Chondrocyte (in vitro differentiated cells): ENCODE measurements at regions not wholly inside any gene's neighbourhood (a gene's known extent, or its start where the extent isn't known, plus 50 kb on each side); places are given as distances from the start of the nearest gene placed in this dataset.

ENCODE experiments used
- DNase-seq: peaks from one replicate; pipeline ENCODE4 v3.0.0; 2021; ENCODE audit warnings: mixed read lengths, low spot score
- H3K27ac Mint-ChIP-seq: one replicate; pipeline ENCODE4 v1.8.0; 2021; ENCODE audit warnings: mild to moderate bottlenecking, moderate library complexity, mixed read lengths; ENCODE audit not compliant: unreplicated experiment
- H3K27me3 Mint-ChIP-seq: 2 replicates; pipeline ENCODE4 v1.8.0; 2021; ENCODE audit warnings: low read depth, mixed read lengths
- H3K36me3 Mint-ChIP-seq: 2 replicates; pipeline ENCODE4 v1.8.0; 2021; ENCODE audit warnings: low read depth, mixed read lengths
- H3K4me1 Mint-ChIP-seq: 2 replicates; pipeline ENCODE4 v1.8.0; 2021; ENCODE audit warnings: low read depth, mild to moderate bottlenecking, mixed read lengths
- H3K4me3 Mint-ChIP-seq: one replicate; pipeline ENCODE4 v1.8.0; 2021; ENCODE audit warnings: mild to moderate bottlenecking, moderate library complexity, mixed read lengths; ENCODE audit not compliant: unreplicated experiment
- H3K9me3 Mint-ChIP-seq: 2 replicates; pipeline ENCODE4 v1.8.0; 2021; ENCODE audit warnings: low read depth, mixed read lengths
- CTCF ChIP-seq: fragments of 200-600 bp; sonication (generic); IDR thresholded peaks from 2 replicates; pipeline ENCODE4 v1.5.0; 2021; ENCODE audit warnings: antibody characterized with exemption, mild to moderate bottlenecking, moderate library complexity

GRCh38 chr6:159642995-159643394 is 50.0 kb downstream of the SOD2 start:
- H3K36me3 Mint-ChIP-seq, result no peaks in the 10 kb centered on the region
- no peak overlapping the region for H3K4me3 Mint-ChIP-seq
- no peak overlapping the region for H3K27ac Mint-ChIP-seq
- TF ChIP-seq CTCF, result no peak
- H3K27me3 Mint-ChIP-seq, result no peaks in the 10 kb centered on the region
- DNase-seq, result no peak
- peaks cover under 1% of the 10 kb centered on the region for H3K9me3 Mint-ChIP-seq
- peaks cover 7% of the 10 kb centered on the region for H3K4me1 Mint-ChIP-seq

- Mint-ChIP-seq H3K4me3 (no peak overlapping the region), H3K27me3 (no peaks in the 10 kb centered on the region), H3K36me3 (no peaks in the 10 kb centered on the region), H3K27ac (no peak overlapping the region), H3K9me3 (peaks cover 3% of the 10 kb centered on the region), H3K4me1 (peaks cover 7% of the 10 kb centered on the region)
- no peak for TF ChIP-seq CTCF
- no peak for DNase-seq
Measured at GRCh38 chr6:159642481-159642880, 50.6 kb downstream of the SOD2 start.

GRCh38 chr6:159640722-159641482 is 52.1 kb downstream of the SOD2 start:
- no peak for DNase-seq
- H3K9me3 Mint-ChIP-seq, result peaks cover 3% of the 10 kb centered on the region
- no peaks in the 10 kb centered on the region for H3K27me3 Mint-ChIP-seq
- no peak for TF ChIP-seq CTCF
- H3K4me3 Mint-ChIP-seq, result no peak overlapping the region
- H3K4me1 Mint-ChIP-seq, result peaks cover 7% of the 10 kb centered on the region
- no peak overlapping the region for H3K27ac Mint-ChIP-seq
- H3K36me3 Mint-ChIP-seq, result no peaks in the 10 kb centered on the region

GRCh38 chr6:159640322-159640721 is 52.7 kb downstream of the SOD2 start:
- DNase-seq, result no peak
- Mint-ChIP-seq H3K9me3 (peaks cover 3% of the 10 kb centered on the region), H3K4me3 (no peak overlapping the region), H3K36me3 (no peaks in the 10 kb centered on the region), H3K27me3 (no peaks in the 10 kb centered on the region), H3K4me1 (peaks cover 2% of the 10 kb centered on the region), H3K27ac (no peak overlapping the region)
- TF ChIP-seq CTCF, result no peak

- no peak overlapping the region for H3K27ac Mint-ChIP-seq
- no peak for DNase-seq
- peaks cover 3% of the 10 kb centered on the region for H3K9me3 Mint-ChIP-seq
- H3K36me3 Mint-ChIP-seq, result no peaks in the 10 kb centered on the region
- no peaks in the 10 kb centered on the region for H3K27me3 Mint-ChIP-seq
- H3K4me3 Mint-ChIP-seq, result no peak overlapping the region
- no peak for TF ChIP-seq CTCF
- no peaks in the 10 kb centered on the region for H3K4me1 Mint-ChIP-seq
Measured at GRCh38 chr6:159639721-159640120, 53.3 kb downstream of the SOD2 start.
